ENCODE measurements at regions not wholly inside any gene's neighbourhood (a gene's known extent, or its start where the extent isn't known, plus 50 kb on each side); places are given as distances from the start of the nearest gene placed in this dataset.

- TF ChIP-seq POLR2AphosphoS5 (IDR thresholded peaks at IDR 0.05; ENCODE audit: low read depth, low read length) (no peak), EP300 (IDR thresholded peaks at IDR 0.05; ENCODE audit: borderline replicate concordance in 1 of 2, low read depth in 1 of 2, low read length in 1 of 2) (no peak), CTCF (IDR thresholded peaks at IDR 0.05) (no peak), YY1 (IDR thresholded peaks at IDR 0.05; ENCODE audit: low read depth) (no peak), RFX5 (IDR thresholded peaks at IDR 0.05; ENCODE audit: low read length) (no peak), TAF1 (IDR thresholded peaks at IDR 0.05; ENCODE audit: borderline replicate concordance, low read depth, low read length) (no peak), IRF3 (IDR thresholded peaks at IDR 0.05; ENCODE audit: low read depth, low read length) (no peak), REST (IDR thresholded peaks at IDR 0.05; ENCODE audit: low read depth, low read length) (no peak), FOSL2 (IDR thresholded peaks at IDR 0.05; ENCODE audit: borderline replicate concordance, low read depth) (no peak), MXI1 (IDR thresholded peaks at IDR 0.05; ENCODE audit: low read depth, low read length) (no peak)
Observed at GRCh38 chr9:89775641-89776040, 170.8 kb downstream of the GADD45G start.

All from SK-N-SH (cell line).